ENCODE measurements at regions not wholly inside any gene's neighbourhood (a gene's known extent, or its start where the extent isn't known, plus 50 kb on each side); places are given as distances from the start of the nearest gene placed in this dataset.
"Not testable (repeated sequence)": the region's sequence is repeated elsewhere in the genome, so short reads cannot be mapped to it uniquely, and the experiment has no call there.

DNA sequence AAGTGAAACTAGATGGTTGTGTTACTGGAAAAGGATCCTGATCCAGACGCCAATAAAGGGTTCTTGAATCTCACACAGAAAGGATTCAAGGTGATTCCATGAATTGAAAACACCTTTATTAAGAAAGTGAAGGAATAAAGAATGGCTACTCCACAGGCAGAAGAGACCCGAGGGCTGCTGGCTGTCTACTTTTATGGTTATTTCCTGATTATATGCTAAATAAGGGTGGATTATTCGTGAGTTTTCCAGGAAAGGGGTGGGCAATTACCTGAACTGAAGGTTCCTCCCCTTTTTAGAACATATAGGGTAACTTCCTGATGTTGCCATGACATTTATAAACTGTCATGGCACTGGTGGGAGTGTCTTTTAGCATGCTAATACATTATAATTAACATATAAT, 50.9 kb upstream of the WARS2 start:
- DNase-seq = no peak

DNA sequence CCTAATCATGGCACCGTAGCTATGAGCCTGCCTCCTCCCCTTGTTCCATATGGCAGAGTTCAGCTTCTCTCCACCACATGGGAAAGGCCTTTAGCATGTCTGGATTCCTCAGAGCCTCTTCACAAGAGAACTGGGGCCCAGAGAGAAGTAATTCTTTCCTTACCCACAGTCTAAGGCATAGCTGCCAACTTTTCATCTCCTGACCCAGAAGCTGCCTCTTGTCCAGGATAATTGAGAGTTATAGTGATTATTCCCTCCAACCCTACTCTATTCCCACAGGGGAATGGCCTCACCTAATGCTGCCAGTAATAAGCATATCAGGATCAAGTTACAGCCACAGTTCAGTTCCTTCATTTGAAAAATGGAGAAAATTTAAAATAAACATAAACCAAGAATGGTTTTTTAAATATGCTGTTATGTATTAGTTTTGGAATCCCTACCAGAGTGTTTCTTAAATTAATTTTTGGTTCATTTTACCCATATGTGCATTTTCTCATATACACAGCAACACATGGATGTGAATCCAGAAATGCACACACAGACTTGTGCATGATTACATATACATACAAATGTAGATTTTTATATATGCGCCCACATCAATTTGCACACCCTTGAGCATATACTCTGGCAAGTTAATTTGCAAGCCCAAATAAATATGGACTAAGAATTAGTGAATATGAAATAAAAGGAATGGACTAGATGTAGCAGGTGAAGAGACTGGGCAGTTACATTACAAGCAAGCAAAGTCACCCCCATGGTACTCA, 63.9 kb upstream of the WARS2 start:
- DNase-seq = no peak

DNA sequence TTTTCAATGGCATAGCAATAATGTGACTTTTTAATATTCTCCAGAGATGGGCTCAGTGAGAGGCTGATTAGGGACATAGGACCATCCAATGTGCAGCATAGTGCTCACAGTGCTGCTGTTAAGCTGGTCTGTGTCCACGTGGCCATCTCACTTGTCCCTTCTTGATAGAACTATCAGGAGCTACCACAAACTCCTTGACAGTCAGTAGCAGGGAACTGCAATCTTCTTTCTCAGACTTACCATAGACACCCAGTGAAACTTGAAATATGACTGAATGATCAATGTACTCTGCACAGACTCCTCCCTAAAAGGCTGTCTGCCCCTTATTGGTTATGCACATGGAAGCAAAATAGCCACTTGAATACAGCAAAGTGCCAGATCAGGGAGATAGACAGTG, 64.5 kb upstream of the WARS2 start:
- DNase-seq = no peak

DNA sequence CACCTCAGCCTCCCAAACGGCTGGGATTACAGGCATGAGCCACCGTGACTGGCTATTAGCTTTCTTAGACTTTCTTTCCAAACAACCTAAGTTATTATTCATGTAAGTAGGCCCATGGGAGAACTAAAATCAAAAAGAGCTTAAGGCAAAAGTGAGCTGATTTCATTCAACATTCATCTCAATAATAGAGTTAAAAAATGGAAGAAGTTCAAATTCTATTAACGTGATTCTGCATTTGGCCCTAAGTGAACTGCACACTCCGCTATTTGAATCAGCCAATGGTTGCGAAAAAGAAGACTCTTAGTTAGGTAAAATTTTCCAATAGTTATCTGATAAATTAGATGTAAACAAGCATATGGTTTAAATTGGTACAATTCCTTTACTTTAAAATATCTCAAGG, 68.6 kb upstream of the WARS2 start:
- no peak for DNase-seq

DNA sequence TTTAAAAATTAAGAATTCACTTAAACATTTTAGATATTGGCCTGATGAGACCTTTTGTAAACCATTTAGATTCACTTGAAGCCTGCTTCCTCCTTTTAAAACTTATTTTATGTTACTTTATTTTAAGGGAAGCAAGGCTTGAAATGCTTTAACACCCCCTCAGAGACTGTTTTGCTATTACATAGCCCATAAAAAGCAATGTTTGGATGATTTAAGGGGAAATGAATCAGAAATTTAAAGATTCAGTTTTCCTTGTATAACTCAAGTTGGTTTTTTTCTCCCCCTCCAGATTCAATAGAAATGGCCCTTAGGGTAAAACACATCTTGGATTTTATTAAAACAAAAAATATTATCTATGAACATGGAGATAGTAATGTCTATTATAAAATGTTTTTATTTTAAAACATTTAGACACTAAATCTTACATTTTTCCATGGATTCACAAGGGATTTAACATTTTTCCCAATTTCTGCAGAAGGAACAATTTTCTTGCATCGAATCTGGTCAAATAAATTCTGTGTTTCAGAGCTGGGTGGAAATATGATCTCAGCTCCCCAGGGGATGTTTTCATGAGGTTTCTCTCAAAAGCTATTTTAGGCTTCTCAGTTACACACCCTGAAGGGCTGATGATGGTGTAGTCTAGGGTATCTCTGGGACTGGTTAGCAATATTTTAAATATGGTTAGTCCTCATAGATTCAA, 69.3 kb upstream of the WARS2 start:
- no peak for DNase-seq

DNA sequence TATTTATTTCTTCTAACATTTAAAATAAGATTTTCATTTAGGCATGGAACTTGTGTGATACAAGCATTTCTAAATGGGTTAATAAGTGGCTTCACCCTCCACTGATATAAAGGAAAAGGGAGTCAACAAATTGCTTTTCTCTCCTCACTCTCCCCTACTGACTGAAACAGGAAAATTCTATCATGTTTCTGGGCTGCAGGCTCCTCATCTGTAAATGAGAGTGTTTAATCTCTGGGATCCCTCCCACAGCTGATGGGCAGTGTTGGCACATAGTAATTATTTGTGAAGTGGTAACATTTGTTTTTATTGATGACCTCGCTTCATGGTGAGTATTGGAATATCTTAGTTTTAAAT, 69.8 kb upstream of the WARS2 start:
- no peak for DNase-seq

DNA sequence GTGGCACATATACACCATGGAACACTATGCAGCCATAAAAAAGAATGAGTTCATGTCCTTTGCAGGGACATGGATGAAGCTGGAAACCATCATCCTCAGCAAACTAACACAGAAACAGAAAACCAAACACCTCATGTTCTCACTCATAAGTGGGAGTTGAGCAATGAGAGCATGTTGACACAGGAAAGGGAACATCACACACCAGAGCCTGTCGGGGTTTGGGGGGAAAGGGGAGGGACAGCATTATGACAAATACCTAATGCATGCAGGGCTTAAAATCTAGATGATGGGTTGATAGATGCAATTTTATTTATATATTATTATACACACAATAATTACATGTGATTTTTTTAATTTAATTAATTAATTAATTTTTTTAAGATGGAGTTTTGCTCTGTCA, 72.8 kb upstream of the WARS2 start:
- DNase-seq = not testable (repeated sequence)

DNA sequence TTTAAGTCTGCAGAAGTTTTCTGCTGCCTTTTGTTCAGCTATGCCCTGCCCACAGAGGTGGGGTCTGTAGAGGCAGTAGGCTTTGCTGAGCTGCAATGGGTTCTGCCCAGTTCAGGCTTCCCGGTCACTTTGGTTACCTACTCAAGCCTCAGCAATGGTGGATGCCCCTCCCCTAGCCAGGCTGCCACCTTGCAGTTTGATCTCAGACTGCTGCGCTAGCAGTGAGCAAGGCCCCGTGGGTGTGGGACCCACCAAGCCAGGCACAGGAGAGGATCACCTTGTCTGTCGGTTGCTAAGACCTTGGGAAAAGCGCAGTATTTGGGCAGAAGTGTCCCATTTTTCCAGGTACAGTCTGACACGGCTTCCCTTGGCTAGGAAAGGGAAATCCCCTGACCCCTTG, 74.5 kb upstream of the WARS2 start:
- DNase-seq = not testable (repeated sequence)

DNA sequence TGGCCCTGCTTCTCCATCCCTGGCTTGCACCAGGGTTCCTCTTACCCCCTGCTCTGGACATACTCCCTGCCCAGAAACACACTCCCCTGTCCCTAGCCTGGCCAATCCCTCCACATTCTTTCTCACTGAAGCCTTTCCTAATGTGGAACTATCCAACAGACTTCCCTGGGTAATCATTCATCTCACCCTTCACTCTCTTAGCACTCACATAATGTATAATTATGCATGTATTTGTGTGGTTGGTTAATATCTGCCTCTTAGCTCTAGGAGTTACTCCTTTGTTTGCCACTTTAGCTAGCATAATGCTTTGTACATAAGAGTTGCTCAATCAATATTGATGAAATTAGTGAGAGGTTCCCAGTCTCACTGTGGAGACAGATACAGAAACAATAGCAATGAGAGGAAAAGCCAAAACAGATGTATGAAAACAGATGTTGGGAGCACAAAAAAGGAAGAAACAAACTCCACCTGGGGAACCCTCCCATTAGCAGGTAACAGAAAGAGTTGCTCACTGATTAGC, 76.9 kb upstream of the WARS2 start:
- DNase-seq = no peak

DNA sequence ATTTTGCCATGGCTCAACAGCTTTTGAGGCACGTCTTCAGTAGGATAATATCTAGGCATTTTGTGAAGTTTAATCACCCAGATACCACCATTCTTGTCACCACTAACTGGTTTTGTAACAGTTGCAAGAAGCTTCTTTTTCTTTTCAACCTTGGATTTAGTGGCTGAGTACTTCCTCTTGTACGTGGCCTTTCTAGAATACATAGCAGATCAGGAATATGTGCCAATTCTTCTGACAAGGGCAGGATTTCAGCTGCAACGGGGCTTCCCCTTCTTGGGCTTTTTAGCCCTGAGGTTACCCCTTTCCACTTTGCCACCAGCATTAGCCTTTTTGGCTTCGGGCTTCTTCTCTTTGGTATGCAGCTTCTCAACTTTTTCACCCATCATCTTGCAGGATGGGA, 79.3 kb upstream of the WARS2 start:
- DNase-seq = no peak

DNA sequence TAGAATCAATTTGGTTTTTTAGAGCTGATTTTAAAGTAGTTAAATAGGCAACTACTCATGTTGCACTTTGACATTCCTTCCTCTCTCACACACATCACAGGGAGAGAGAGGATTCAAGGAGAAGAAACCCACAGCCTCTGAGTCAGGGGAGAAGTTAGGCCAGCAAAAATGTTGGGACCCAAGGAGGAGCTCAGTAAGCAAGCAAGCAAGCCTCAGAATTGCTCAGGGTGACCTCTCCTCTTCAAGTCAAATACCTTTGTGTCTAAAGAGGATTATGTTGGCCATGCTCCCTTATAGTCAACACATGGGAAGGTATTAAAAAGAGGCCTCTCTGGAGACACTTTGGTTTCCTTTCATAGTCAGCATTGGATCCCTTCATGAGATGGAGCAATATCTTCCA, 80.5 kb upstream of the WARS2 start:
- no peak for DNase-seq

DNA sequence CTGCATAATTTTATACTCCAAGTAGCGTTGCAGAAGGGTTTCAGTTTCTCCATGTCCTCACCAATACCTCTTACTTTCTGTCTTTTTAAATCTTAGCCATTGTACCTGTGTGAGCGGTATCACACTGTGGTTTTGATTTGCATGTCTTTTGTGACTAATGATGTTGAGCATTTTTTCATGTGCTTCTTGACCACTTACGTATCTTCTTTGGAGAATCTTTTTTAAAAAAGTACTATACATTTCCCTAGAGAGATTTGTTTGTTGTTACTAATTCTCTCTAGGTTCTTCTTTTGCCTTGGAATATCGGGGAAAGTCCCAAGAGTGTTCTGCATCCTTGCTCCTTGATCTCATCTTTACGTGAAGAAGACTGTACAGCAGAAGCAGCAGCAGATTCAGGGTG, 81.8 kb upstream of the WARS2 start:
- DNase-seq = no peak

DNA sequence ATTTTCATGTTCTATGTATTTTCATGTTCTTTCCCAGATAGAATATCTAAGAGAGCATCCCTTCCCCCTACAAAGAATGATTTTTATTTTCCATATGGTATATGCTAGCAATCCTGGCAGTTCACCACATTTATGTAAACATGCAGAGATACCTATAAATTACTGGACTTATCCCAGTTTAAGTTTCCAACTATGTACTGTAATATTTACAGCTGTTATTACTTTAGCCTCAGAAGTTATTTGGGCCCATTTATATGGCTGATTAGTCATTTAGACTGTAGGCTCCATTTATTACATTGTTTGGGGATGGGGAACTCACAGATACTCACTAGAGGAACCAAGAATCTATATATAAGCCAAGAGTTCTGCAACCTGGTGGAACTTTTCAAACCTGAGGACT, 84.8 kb upstream of the WARS2 start:
- DNase-seq = no peak

DNA sequence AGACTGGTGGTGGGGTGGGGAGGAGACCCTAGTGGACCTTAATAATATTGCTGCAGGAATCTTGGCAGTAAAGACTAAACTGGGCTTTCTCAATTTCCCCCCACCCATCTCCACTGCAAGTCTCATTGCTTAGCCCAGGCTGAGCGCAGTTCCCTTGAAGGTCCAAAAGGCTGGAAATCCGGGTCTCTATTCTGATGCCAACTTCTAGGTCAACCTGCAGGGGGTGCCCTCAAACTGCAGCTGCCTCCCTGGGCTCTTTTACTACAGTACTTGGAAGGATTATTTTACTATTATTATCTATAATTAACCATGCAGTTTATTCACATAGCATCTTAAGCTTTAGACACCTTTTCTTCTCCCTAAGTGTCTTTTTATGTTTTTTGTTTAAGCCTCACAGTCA, 85.4 kb upstream of the WARS2 start:
- DNase-seq = no peak

DNA sequence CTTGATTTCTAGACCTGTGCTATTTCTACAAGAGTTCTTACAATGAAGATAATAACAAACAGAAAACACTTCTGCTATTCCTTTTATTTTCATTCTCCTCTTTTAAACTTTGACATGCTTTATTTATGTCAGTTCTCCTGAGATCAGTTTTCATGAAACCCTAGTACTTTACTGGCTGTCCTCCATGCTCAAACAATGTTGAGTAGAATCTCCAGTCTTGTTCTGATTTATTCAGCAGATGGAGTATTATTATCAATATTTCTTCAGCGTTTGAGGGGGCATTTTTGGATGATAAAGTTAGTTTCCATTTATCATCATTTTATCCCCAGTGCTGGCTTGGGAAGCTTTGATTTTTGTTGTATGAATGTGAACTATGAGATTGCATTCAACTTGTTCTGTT, 85.9 kb upstream of the WARS2 start:
- DNase-seq = no peak

DNA sequence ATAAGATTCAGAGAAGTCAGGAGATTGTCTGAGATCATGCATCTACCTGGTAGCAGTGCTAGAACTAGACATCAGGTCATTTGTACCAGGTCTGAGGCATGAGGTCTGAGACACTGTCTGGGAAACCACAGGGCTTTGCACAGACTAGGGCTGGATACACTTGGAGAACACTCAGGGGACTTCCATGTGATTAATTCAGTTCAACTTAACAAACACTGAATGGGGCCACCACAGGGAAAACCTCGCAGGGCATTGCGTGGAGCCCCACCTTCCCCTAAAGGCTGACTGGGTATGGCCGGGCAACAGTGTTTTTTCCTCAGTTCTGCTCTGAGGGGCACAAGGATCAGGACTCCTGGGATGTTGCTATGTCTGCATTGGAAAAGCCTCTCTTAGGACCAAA, 86.5 kb upstream of the WARS2 start:
- no peak for DNase-seq

DNA sequence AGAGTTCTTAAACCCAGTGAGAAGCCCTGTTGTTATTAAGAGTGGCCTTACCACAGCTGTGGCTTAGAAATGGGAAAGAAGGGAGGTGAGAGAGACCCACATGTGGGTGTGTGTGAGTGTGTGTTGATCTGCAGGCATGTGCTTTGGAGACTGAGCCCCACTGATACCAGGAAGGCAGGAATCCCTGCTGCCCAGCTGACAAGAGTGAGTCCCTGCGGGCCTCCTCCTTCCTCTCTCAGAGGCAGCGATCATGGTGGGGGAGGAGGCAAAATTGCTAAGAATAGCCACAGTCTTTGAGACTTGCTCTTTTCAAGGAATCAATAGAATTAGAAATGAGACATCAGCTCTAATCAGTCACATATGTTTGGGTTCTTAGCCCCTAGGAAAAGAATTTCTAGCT, 87.0 kb upstream of the WARS2 start:
- no peak for DNase-seq

DNA sequence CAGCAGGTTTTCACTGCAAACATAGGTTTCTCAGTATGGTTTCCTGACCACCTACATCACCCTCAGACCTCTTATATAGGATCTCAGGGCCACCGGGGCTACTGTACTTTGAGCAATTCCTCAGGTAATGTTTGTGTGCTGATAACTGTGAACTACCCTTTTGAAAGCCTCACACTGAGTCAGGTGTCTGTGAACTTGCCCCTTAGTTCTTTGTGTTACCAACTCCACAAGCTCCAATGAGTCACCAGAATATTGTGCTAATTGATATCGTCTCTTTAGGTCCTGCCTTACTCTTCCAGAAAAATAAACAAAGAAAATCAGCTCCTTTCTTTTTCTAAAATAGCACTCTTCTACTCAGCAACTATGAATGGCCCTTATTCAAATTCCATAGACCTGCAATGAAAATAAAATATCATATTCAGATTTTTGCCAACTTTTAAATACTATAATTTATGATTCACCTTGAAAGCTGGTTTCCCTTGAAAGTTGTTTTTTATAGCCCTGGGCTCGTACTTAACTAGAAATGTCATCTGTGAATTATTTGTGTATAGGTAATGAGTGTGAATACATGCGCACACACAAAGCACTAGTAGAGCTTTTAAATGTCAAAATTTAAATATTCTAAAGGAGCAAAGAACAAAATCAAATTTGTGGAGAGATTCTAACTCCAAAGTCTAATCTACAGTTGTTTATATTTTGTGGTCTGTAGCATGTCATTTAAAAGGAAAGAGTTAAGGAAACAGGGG, 88.1 kb upstream of the WARS2 start:
- no peak for DNase-seq

DNA sequence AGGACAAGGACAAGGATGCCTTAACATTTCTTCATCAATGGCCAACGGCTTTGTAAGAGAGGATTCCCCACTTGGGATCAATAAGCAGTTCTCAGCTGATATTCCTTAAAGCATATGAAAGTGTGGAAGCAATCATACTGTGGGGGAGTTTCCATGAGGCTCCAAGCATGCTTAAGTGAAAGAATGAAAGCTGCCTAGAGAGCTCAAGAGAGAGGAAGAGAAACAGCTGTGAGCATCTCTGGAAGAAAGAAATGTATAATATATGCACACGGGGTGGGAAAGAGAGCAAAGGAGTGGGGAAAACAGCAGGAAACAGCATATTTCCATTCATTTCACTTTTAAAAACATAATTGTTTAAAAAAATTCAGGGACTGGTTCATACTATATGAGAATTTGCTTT, 94.7 kb upstream of the WARS2 start:
- no peak for DNase-seq

DNA sequence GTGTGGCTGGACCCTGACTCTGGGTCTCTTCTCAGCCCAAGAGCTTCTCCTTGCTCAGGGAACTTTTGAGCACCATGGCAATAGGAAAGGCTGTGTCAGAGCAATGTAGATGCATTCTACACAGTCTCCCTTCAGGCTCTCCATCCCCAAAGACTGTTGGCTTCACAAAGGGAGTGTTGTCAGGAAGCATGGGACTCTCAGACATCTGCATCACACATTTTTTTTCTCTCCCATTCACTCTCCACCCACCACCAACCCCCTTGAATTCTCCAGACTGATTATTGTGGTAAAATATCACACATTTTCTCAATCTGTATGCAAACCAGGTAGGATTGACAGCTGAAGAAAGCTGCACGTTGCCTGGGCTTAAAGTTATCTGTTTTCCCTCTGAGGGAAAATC, 105.4 kb upstream of the WARS2 start:
- no peak for DNase-seq

DNA sequence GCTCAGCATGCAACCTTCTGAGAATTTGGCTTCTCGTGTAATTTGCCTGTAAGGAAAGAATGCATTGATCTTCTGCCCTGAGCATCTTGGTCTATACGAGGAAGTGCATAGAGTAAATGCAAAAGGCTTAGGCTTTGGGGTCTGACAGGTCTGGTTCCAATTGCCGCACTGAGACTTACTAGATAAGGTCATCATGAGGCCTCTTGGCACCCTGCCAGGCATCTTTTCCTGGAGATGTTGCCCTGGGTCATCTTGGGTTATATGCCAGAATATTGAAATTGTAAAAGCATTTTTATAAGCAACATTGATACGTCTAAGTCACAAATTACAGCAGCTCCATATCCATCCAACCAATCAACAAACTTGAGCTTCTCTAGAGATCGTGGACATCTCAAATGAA, 108.8 kb upstream of the WARS2 start:
- DNase-seq = no peak

DNA sequence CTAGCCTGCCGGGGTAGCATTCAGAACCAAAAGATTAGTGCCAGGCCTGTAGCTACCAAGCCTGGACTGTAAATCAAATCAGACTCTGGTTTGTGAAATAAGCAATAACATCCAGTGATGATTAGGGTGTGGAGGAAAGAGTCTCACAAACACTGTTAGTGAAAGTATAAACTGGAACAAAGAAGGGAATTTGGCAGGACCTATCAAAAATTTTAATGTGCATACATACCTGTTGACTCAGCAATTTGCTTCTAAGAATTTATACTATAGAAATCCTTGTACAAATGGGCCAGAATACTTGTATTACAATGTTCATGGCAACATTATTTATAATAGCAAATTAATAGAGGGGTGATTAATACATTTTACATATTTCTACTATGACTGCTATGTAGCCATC, 109.8 kb upstream of the WARS2 start:
- DNase-seq = no peak

DNA sequence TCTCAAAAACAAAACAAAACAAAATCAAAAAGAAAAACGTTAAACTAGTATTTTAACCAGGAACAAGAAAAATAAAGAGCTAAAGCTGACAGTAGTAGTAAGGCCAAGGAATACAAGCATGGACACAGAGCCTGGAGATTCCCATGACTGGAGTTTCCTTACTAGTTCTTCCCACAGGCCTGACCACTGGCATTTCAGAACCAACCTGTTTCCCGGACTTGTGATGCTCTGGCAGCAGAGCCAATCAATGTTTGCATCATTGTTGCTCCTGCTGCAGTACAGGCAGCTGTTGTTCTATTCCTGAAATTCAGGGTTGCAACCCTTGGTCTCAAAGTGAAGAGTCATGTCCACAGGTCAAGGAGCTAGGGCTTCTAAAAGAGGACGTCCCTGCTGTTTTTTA, 111.3 kb upstream of the WARS2 start:
- no peak for DNase-seq

DNA sequence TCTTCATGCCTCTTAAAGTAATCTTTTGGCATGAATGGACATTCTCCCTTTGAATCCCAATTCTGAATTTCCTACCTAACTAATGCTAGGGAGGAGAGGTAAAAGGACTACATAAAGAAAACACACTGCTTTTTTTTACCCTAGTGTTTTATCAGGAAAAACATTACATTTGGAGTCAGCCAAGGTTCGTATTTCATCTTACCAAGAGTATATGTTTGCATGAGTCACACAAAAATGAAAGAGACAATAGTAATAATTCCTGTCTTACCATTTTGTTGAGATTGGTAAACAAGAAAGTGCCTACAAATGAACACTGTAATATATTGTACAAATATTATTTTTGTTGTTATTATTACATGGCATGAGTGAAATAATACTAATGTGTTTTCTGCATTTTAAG, 112.9 kb upstream of the WARS2 start:
- DNase-seq = no peak

Data from bone marrow (tissue), 2 donors.